H9 (cell line): ENCODE measurements at regions not wholly inside any gene's neighbourhood (a gene's known extent, or its start where the extent isn't known, plus 50 kb on each side); places are given as distances from the start of the nearest gene placed in this dataset.

Source experiments
- DNase-seq: peaks from one replicate; pipeline ENCODE4 v3.0.0-alpha.2; 2017
- H2AFZ ChIP-seq: one replicate; pipeline ENCODE4 v1.6.1; 2013; ENCODE audit warnings: mild to moderate bottlenecking, low read length, control low read depth, moderate library complexity
- H2AK5ac ChIP-seq: 2 replicates; pipeline ENCODE4 v1.6.1; 2013; ENCODE audit warnings: low read length, control low read depth, mixed read lengths; ENCODE audit not compliant: insufficient read length
- H2BK120ac ChIP-seq: one replicate; pipeline ENCODE4 v1.6.1; 2013; ENCODE audit warnings: low read depth, mild to moderate bottlenecking, low read length, control low read depth, inconsistent platforms; ENCODE audit not compliant: poor library complexity, severe bottlenecking
- H2BK12ac ChIP-seq: 2 replicates; pipeline ENCODE4 v1.6.1; 2013; ENCODE audit warnings: low read length, control low read depth, mixed read lengths, low read depth; ENCODE audit not compliant: insufficient read length
- H2BK15ac ChIP-seq: 2 replicates; pipeline ENCODE4 v1.6.1; 2013; ENCODE audit warnings: low read depth, low read length, control low read depth
- H2BK20ac ChIP-seq: one replicate; pipeline ENCODE4 v1.6.1; 2013; ENCODE audit warnings: low read depth, mild to moderate bottlenecking, low read length, control low read depth, inconsistent platforms; ENCODE audit not compliant: poor library complexity, severe bottlenecking
- H2BK5ac ChIP-seq: 2 replicates; pipeline ENCODE4 v1.6.1; 2013; ENCODE audit warnings: low read length, control low read depth, mixed read lengths; ENCODE audit not compliant: insufficient read length
- H3K14ac ChIP-seq: 2 replicates; pipeline ENCODE4 v1.6.1; 2013; ENCODE audit warnings: low read length, control low read depth; ENCODE audit not compliant: insufficient read depth
- H3K18ac ChIP-seq: 2 replicates; pipeline ENCODE4 v1.6.1; 2013; ENCODE audit warnings: low read depth, mild to moderate bottlenecking, mixed read lengths, low read length, control low read depth; ENCODE audit not compliant: insufficient read length
- H3K23ac ChIP-seq: 2 replicates; pipeline ENCODE4 v1.6.1; 2013; ENCODE audit warnings: low read length, control low read depth, mixed read lengths, low read depth; ENCODE audit not compliant: insufficient read length
- H3K23me2 ChIP-seq: 2 replicates; pipeline ENCODE4 v1.6.1; 2013; ENCODE audit warnings: low read depth, mild to moderate bottlenecking, mixed read lengths, low read length, control low read depth; ENCODE audit not compliant: insufficient read length, poor library complexity, severe bottlenecking
- H3K27ac ChIP-seq: 2 replicates; pipeline ENCODE4 v1.5.1; 2013; ENCODE audit warnings: low read length, control low read depth, mixed read lengths, low read depth; ENCODE audit not compliant: insufficient read length
- H3K27me3 ChIP-seq: 2 replicates; pipeline ENCODE4 v1.6.1; 2013; ENCODE audit warnings: low read length, control low read depth, inconsistent platforms; ENCODE audit not compliant: insufficient read depth
- H3K4ac ChIP-seq: 2 replicates; pipeline ENCODE4 v1.6.1; 2013; ENCODE audit warnings: low read depth, mild to moderate bottlenecking, control low read depth, inconsistent platforms, low read length, moderate library complexity
- H3K4me1 ChIP-seq: 2 replicates; pipeline ENCODE4 v1.6.1; 2013; ENCODE audit warnings: low read length, control low read depth, inconsistent platforms; ENCODE audit not compliant: insufficient read depth
- H3K4me2 ChIP-seq: 2 replicates; pipeline ENCODE4 v1.6.1; 2013; ENCODE audit warnings: low read length, control low read depth, mixed read lengths; ENCODE audit not compliant: insufficient read length, insufficient read depth
- H3K56ac ChIP-seq: 2 replicates; pipeline ENCODE4 v1.6.1; 2013; ENCODE audit warnings: low read depth, mild to moderate bottlenecking, mixed read lengths, low read length, control low read depth; ENCODE audit not compliant: insufficient read length
- H3K79me1 ChIP-seq: 2 replicates; pipeline ENCODE4 v1.6.1; 2013; ENCODE audit warnings: low read depth, mild to moderate bottlenecking, moderate library complexity, low read length, control low read depth, inconsistent platforms; ENCODE audit not compliant: insufficient read depth, poor library complexity, severe bottlenecking
- H3K79me2 ChIP-seq: 2 replicates; pipeline ENCODE4 v1.6.1; 2013; ENCODE audit warnings: low read length, control low read depth, inconsistent platforms; ENCODE audit not compliant: insufficient read depth
- H3K9ac ChIP-seq: 2 replicates; pipeline ENCODE4 v1.6.1; 2013; ENCODE audit warnings: low read length, control low read depth, mixed read lengths; ENCODE audit not compliant: insufficient read length; ENCODE audit errors: extremely low read depth
- H3K9me3 ChIP-seq: one replicate; pipeline ENCODE4 v1.6.1; 2013; ENCODE audit warnings: low read depth, low read length, inconsistent platforms; ENCODE audit not compliant: control insufficient read depth
- H3T11ph ChIP-seq: one replicate; pipeline ENCODE4 v1.6.1; 2013; ENCODE audit warnings: mild to moderate bottlenecking, low read length, control low read depth, inconsistent platforms
- H4K20me1 ChIP-seq: one replicate; pipeline ENCODE4 v1.6.1; 2013; ENCODE audit not compliant: control insufficient read depth, insufficient read length, insufficient read depth
- H4K5ac ChIP-seq: 2 replicates; pipeline ENCODE4 v1.6.1; 2013; ENCODE audit warnings: low read depth, mild to moderate bottlenecking, mixed read lengths, low read length, control low read depth; ENCODE audit not compliant: insufficient read length
- H4K8ac ChIP-seq: replicated peaks from 2 replicates; pipeline ENCODE4 v1.6.1; 2013; ENCODE audit warnings: low read length, control low read depth, mixed read lengths, low read depth; ENCODE audit not compliant: insufficient read length
- H4K91ac ChIP-seq: 2 replicates; pipeline ENCODE4 v1.6.1; 2013; ENCODE audit warnings: low read depth, mild to moderate bottlenecking, moderate library complexity, mixed read lengths, low read length, control low read depth; ENCODE audit not compliant: insufficient read length
- H3K27ac Mint-ChIP-seq, 3 experiments: 2 replicates in 2 of 3; 3 replicates in 1 of 3; pipeline ENCODE4 v1.8.0; 2020 to 2021; ENCODE audit warnings: mixed read lengths in 3 of 3, mild to moderate bottlenecking in 1 of 3, moderate library complexity in 1 of 3
- H3K27me3 Mint-ChIP-seq: 2 replicates; pipeline ENCODE4 v1.8.0; 2021; ENCODE audit warnings: low read depth, mild to moderate bottlenecking, moderate library complexity, mixed read lengths
- H3K36me3 Mint-ChIP-seq, 3 experiments: 2 replicates in 2 of 3; 3 replicates in 1 of 3; pipeline ENCODE4 v1.8.0; 2020 to 2021; ENCODE audit warnings: low read depth in 3 of 3, mixed read lengths in 3 of 3; ENCODE audit not compliant: insufficient read depth in 1 of 3
- H3K4me1 Mint-ChIP-seq, 2 experiments: 2 replicates each; pipeline ENCODE4 v1.8.0; 2020; ENCODE audit warnings: mixed read lengths in 2 of 2
- H3K4me3 Mint-ChIP-seq, 2 experiments: 2 replicates in 1 of 2; 3 replicates in 1 of 2; pipeline ENCODE4 v1.8.0; 2020 to 2021; ENCODE audit warnings: mild to moderate bottlenecking in 2 of 2, mixed read lengths in 2 of 2, moderate library complexity in 1 of 2
- H3K9me3 Mint-ChIP-seq, 2 experiments: 2 replicates in 1 of 2; 3 replicates in 1 of 2; pipeline ENCODE4 v1.8.0; 2020; ENCODE audit warnings: mild to moderate bottlenecking in 2 of 2, mixed read lengths in 2 of 2, moderate library complexity in 1 of 2
- WGBS: extraction: QIAGEN DNeasy Blood & Tissue Kit; methylation state at CpG from one replicate; pipeline ENCODE4 v1.1.7; 2013; ENCODE audit warnings: missing lambda C conversion rate, low lambda C conversion rate, mixed read lengths; ENCODE audit not compliant: insufficient read length; ENCODE audit errors: extremely low coverage; 5-methylcytosine and 5-hydroxymethylcytosine counted together
- TF ChIP-seq, protein P1 (sequence below): fragments of 200-600 bp; sonication (generic); conservative IDR thresholded peaks from 3 replicates; pipeline ENCODE4 v1.8.0; 2021; ENCODE audit warnings: antibody characterized with exemption, mild to moderate bottlenecking

DNA sequence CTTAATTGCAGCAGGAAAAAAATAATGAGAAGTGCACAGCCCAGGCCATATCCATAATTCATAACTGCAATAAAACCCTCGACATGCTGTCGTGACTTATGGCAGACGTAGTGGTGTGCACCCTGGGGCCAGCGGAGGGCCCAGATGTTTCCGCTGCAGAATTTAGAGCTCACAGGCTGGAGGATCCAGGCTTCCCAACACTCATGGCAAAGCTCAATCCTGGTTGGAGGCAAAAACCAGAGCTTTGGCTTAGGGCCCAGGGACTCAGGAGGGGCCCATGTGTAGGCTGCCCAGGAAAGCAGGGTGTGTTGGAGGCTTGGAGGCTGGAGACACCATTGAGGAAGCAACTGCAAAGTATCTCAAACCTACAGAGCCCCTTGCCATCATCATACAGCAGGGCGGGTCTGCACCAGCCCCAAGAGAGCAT is 68.7 kb downstream of the SERPINA3 start:
- H3K4me3 Mint-ChIP-seq, result no peak overlapping the region
- Histone ChIP-seq H3K56ac (no peak overlapping the region), H2BK15ac (no peak overlapping the region), H3K4ac (no peak overlapping the region), H3K18ac (no peak overlapping the region), H4K91ac (no peak overlapping the region), H3K23ac (no peak overlapping the region), H3K14ac (no peak overlapping the region), H3K4me2 (no peak overlapping the region), H3K4me1 (no peaks in the 10 kb centered on the region), H3K9ac (no peak overlapping the region), H4K5ac (no peak overlapping the region), H3K79me1 (no peaks in the 10 kb centered on the region), H2BK20ac (no peak overlapping the region), H3K27ac (no peak overlapping the region), H3K9me3 (no peaks in the 10 kb centered on the region), H3K23me2 (no peaks in the 10 kb centered on the region), H4K8ac (no peak overlapping the region), H3K79me2 (no peaks in the 10 kb centered on the region), H3K27me3 (no peaks in the 10 kb centered on the region), H2AFZ (no peak overlapping the region), H2BK120ac (no peak overlapping the region), H4K20me1 (no peaks in the 10 kb centered on the region), H2BK5ac (no peak overlapping the region), H2AK5ac (no peak overlapping the region), H2BK12ac (no peak overlapping the region), H3T11ph (no peak overlapping the region)
- no peak overlapping the region for H3K27ac Mint-ChIP-seq
- peaks cover 3% of the 10 kb centered on the region for H3K27me3 Mint-ChIP-seq
- H3K9me3 Mint-ChIP-seq, result no peaks in the 10 kb centered on the region
- no CpG with 5 or more reads among the region's 6 CpGs for WGBS
- peaks cover 16 to 23% of the 10 kb centered on the region in 2 experiments for H3K4me1 Mint-ChIP-seq
- no peaks in the 10 kb centered on the region; a peak in 1 of 7 replicates for H3K36me3 Mint-ChIP-seq
- TF ChIP-seq, protein P1, sequence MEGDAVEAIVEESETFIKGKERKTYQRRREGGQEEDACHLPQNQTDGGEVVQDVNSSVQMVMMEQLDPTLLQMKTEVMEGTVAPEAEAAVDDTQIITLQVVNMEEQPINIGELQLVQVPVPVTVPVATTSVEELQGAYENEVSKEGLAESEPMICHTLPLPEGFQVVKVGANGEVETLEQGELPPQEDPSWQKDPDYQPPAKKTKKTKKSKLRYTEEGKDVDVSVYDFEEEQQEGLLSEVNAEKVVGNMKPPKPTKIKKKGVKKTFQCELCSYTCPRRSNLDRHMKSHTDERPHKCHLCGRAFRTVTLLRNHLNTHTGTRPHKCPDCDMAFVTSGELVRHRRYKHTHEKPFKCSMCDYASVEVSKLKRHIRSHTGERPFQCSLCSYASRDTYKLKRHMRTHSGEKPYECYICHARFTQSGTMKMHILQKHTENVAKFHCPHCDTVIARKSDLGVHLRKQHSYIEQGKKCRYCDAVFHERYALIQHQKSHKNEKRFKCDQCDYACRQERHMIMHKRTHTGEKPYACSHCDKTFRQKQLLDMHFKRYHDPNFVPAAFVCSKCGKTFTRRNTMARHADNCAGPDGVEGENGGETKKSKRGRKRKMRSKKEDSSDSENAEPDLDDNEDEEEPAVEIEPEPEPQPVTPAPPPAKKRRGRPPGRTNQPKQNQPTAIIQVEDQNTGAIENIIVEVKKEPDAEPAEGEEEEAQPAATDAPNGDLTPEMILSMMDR, result no peak
- DNase-seq, result no peak
